GF-D8 (cell line): ENCODE measurements at regions not wholly inside any gene's neighbourhood (a gene's known extent, or its start where the extent isn't known, plus 50 kb on each side); places are given as distances from the start of the nearest gene placed in this dataset.

Experiments
- DNase-seq: peaks from one replicate; lab custom pipeline; 2025; lab: John Stamatoyannopoulos, UW

DNA sequence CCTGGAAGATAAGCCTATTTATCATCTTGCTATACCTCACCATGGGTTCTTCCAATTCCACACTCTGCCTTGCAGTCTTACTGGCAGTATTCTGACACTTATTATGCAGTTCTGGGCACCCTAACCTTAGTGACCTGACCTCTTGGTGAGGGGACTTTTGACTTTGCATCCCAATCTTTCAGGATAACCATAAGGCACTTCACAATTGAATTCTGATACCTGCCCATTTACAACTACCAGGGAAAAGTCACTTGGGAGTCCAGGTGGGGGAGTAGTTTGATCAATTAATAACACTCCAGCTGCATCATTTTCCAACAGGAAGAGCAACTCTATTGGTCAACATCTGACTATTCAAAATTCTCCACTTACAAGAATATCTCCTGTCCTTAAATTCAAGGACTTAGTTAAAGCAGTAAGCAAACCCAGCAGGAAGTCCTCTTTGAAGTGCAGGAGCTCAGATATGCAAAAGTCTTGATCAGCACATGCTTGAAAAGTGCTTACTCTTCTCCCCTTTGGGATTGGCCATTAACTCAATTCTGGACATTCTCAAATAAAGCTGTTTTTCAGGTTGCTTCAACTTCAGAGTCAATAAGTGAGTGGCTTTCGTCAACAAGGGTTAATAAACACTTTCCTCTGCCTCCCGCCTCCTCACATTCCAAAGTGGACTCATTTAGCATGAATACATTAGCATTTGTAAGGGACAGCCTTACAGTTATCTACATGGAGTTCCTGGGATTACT is 177.4 kb upstream of the NRIP1 start:
- DNase-seq = no peak

DNA sequence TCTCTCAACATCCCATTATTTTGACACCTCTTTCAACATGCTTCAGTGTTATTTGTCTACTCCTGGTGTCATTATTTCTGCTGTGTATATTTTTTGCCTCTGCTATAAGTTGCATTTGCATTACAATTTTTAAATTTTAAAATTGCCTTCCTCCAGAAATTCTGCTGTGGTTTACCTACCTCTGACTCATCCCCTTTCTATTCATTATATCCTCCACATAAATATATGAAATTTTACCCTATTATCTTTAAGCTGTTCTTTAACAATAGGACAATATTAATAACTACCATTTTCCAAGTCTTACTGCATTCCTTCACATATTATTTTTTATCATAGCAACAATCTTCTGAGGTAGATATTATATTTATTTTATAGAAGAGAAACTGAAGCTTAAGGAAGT is 178.1 kb upstream of the NRIP1 start:
- no peak for DNase-seq

DNA sequence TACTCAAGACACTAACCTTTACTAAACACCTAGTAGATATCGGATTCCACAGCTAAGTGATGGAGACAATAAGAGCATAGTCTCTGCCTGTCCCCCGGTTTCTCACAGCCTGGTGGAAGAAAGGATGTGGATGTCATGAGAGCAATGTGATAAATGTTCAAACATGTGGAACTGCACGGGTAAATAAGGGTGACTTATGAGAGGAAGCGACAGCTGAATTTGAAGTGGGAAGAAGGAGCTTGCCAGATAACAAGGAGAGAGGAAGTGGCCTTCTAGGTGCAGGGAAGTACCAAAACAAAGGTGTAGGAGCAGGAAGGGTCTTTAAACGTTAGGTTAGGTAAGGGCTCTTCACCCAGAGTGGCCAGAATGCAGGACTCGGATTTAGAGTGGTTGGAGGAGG is 178.6 kb upstream of the NRIP1 start:
- DNase-seq = no peak

DNA sequence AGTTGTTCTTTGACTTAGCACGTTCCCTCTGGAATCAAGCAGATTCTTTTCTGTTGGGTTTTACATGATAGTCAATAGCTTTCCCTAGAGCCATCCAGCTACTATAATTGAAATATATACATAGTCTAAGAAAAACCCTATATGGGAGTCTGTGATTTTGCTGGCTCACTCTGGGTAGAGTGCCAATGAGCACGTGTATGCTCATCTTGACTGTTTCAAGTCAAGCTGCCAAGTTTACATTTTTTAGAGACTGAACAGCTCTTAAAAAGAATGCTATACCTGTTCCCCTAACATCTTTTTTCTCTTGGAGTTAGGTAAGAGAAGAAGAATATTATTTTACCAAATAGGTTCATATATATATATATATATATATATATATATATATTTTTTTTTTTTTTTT is 182.8 kb upstream of the NRIP1 start:
- no peak for DNase-seq

DNA sequence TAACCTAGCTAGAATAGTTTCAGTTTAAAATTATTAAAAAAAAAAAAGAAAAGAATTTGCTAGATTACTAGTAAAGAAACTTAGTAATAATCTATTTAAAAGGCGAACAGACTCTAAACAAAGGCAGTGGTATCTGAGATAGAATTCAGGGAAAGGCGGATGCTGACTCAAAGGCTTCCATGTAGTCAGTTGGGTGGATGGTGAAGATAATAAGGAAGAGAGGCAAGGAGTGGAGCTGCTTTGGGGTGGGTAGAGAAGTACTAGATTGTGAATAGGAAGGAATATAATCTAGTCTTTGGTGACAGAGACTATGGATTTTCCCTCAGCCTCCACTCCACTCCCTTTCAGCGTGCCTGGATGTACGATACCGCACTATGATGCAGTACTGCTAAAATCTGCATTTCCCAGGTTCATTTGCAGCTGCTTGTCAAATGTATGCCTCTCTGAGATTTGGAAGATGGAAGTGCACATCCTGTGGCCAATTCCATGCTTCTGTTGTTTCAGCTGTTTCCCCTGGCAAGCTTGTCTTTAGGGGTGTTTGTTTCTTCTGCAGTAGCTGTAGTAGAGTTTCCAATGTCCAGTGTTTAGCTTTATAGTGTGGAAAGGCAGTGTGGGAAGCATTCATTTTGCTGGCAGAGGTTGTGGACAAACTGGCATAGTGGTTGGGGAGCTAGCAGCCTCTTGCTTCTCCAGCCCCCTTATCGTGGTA is 184.6 kb upstream of the NRIP1 start:
- DNase-seq = no peak

DNA sequence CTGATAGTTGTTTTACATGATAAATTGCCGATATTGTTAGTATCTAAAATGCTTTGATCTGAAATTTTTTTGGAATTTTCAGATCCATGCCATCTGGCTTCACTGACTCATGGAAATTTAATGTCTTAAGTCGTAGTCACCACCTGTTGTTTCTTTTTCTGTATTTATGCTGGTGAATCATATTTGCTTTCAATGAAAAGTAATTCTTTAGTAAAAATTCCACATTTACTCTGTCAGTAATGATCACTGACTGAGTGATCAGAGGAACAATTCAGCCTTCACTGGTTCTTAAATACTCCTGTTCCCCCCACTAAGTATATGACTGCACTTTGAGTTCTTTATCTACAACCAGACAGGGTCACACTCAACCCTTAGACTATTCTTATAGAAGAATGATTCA is 185.6 kb upstream of the NRIP1 start:
- no peak for DNase-seq

DNA sequence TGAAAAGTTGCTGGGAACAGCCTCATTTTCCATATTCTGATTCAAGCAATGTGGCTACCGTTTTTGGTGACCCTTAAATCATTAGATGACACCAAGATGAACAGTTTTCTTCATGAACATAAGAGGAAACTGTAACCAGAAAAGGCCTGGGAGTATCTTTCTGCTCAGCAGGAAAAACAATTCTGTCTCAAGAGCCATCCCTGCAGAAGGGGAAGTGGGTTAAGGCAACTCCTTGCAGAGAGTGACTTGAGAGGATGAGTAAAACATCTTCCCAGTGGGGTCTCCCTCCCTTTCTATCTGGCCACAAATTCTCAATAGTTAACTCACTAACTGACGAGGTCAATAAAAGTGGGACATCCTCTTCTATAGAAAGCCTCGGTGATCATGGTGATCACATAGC is 187.6 kb upstream of the NRIP1 start:
- DNase-seq = no peak

DNA sequence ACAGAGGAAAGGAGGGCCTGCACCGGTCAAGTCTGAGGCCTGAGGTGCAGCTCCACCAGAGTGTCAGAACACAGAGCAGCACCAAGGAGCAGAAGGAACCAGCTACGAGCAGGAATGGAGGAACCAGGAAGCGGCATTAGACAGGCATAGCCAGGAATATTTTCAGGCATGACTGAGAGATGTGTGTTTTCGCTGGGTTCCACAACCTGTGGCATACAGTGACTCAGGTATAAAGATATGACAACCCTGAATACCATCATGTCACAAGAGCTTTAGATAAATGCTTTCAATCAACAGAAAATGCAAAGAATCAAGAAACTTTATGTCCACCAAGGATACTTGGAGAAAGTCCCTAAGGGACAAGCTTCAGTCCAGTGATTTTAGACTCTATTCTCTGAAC is 189.3 kb upstream of the NRIP1 start:
- no peak for DNase-seq

DNA sequence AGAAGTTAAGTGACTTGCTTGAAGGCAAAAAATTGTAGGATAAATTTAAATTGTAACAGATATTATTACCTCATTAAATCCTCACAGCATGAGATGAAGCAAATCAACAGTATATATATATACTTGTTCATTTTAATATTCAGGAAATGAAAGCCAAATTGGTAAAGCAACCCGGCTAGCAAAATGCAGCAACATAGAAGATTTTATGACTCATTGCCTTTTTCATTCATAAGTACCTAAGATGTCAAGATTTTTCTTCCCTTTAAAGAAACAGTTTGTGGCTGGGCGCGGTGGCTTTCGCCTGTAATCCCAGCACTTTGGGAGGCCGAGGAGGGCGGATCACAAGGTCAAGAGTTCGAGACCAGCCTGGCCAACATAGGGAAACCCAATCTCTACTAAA is 190.5 kb upstream of the NRIP1 start:
- DNase-seq = no peak

DNA sequence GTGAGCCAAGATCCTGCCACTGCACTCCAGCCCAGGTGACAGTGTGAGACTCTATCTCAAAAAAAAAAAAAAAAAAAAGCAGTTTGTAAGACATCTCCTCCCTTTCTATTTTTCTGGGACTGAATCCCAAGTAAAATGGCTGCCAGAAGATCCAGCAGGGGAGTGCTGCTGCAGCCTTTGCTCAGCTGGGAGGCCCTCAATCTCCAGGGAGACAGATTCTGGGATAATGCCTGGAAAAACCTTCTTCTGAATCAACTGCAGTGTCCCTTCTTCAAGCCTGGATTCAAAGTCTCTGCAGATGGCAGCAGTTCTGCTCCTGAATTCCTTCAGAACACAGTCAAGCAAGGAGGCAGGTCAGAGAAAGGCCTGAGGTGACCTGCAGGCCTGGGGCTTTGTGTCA is 191.0 kb upstream of the NRIP1 start:
- no peak for DNase-seq

DNA sequence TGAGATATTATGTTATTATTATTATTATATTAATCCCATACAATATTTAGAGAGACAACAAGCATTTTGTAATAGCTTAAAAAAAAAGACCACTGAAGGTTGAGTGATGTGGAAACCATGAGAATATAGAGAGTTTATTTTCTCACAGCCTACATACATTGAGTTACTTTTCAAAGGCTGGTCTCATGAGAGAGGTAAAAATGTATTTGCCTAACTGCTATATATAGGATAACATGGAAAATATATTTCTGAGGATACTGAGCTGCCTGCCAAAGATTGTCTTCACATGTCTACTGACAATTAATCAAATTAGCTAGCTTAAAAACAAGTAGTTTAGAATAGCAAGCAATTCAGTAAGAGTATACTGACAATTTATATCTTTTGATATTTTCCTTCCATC is 192.2 kb upstream of the NRIP1 start:
- DNase-seq = no peak

DNA sequence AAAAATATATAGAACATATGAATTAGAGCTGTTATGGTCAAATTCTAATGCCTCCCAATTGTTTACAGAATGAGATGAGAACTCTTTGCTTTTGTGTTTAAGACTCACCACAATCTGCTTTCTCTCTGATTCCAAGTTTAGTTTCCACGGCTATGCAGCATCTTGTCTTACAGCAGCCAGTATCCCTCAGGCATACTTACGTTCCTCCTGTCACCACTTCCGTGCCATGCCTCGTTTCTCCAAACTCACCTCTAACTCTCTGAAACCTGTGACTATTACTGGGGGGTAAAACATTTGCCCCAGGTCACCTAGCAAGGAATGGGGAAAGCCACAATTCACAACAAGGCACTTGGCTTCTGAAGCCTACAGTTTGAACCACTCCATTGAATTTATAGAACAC is 192.8 kb upstream of the NRIP1 start:
- DNase-seq = no peak

DNA sequence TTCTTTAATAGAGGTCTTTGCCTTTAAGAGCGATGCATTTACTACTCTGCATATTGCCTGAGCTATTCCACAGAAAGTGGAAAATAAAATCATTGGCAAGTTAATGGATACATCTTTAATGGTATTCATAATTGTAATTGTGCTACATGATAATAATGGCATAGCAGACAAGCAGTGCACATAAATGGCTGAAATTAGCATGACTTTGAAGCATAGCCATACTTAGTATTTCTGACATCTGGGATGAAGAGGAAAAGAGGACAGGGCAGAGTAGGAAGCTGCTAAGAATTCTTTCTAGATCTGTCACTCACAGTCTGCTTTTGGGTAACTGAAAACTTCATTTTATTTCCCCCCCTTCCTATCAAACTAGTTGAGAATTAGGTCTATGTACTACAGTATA is 195.0 kb upstream of the NRIP1 start:
- no peak for DNase-seq

DNA sequence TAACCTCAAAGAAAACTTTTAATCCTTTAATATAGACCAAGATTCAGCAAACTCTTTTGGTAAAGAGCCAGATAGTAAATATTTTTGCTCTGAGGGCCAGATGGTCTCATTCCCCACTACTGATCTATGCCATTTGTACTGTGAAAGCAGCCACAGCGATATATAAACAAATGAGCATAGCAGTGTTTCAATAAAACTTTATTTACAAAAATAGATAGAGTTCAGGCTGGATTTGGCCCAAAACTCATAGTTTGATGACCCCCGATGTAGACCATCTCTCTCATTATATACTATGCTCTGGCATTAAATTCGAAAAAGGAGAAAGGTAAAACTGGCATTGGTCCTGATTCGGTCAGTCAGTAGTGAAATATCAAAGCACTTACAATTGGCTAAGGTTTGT is 195.8 kb upstream of the NRIP1 start:
- DNase-seq = no peak

DNA sequence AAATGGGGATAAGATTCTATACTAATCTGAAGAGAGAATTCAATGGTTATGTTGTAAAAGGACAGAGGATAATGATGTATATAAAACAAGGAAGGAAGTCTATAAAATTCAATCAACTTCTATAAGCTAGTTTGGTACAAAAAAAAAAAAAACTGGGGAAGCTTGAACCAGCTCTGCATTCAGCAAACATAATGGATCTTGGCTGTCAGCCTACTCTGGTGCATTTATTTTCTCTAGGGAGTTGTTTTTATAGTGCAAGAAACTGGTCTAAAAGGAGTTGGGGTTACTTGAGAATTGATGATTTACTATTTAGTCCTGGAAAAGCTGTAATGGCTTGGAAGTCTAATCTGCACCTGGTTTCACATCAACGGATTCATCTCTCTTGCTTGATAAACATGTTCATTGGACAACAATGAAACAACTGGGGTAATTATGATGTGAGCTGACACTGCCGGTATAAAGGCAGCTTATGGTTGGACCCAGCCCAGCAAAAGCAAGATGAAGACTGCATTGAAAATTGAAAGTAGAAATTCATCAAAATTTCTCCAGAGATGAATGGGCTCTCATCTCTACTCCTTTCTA is 199.4 kb upstream of the NRIP1 start:
- DNase-seq = no peak

DNA sequence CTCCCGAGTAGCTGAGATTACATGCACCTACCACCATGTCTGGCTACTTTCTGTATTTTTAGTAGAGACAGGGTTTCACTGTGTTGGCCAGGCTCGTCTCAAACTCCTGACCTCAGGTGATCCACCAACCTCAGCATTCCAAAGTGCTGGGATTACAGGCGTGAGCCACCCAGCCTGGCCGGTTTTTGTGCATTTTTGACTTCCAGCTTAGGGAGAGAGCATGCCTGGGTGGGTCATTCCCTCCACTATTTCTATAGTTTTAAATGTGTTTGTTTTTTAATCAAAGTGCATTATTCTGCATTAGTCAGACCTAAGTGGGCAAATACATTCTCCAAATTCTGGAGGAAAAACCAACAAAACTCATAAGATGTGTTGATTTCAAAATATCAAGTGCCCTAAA is 207.4 kb upstream of the NRIP1 start:
- no peak for DNase-seq

DNA sequence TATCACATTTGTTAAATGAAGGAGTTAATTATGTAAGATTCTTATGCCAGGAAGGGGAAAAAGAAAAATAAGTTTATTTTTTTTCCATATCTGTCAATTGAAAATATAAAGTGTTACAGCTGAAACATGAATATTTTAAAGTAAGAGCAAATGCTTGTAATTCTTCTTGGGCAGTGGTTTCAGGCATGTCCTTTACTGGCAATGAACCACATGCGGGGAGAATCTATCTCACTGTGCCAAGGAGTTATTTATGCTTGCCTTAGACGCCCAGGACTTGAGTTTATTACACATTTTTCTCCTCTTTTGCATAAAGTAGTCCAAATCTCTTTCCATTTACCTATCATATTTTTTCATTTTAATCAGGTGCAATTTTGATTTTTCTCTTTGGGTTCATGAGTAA is 207.8 kb upstream of the NRIP1 start:
- DNase-seq = no peak

DNA sequence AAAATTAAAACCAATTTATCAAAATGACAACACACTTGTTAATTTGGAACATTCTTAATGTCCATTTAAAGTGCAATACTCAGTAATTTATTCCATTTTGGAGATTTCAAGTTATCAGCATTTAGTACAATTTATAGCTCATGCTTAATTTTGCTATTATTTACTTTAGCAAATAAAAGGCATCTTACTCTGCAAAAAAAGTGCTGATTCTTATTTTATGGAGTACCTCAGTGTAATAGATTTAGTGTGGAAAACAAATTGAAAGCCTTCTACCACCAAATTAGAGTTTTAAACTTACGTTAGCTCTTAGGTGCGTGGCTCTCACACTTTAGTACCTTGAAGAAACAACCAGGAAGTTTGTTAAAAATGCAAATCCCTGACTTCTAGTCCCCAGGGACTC is 208.4 kb upstream of the NRIP1 start:
- no peak for DNase-seq

DNA sequence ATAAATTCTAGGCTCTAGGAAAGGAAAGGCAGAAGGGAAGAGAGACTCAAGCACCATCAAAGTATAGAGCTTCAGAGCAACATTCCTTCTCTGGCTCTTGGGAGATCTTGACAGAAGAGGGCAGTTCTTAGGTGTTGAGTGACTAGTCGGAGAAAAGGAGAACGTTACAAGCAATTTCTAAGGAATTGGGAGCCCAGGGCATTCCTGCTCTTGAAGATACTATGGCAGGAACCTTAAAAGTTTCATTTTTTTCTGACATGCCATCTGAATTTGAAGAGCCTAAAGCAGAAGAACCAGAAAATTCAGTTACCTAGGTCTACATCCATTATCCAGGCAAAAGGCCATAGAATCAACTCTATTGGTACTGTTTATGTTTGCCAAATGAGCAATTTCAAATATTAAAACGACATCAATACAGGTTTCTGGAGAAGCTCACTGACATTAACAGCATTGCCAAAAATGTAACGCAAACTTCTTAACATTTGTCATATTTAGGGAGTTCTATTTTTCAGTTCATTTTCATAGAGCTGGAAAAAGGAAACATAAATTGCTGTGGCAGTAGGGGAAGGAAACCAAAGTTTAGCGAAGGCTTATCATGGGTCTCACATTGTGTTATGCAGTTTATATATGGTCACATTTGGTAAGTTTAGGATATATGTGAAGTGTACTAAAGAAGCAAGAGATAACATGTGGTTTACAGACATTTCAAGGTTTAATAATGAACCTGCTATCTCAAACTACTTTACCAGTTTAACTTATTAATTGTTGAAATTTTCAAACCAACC is 210.1 kb upstream of the NRIP1 start:
- no peak for DNase-seq

DNA sequence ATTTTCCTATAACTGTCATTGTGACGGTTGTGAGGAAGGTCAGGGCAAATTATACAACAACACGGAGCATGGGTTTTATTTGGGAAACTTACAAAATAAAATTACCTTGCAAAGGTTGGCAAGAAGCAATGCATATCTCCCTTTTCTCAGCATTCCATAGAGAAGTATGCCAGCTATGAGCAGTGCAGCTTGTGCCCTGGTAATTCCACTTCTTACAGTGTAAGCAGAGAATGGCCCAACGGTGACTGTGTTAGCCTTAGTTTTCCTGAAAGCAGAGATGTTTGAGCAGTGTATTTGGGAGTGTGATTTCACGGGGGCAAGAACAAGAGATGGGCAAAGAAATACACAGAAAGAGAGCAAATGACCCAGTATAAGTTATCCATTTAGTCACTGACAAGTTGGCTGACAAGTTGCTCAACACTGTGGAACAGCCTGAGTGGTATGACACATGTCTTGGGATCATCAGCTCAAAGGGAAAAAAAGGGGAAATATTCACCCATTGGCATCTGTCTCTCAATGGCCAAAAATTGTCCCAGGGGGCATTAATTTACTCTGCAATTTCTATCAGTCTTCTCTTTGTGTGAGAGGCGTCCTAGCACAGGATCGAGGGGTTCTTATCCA is 210.9 kb upstream of the NRIP1 start:
- no peak for DNase-seq

DNA sequence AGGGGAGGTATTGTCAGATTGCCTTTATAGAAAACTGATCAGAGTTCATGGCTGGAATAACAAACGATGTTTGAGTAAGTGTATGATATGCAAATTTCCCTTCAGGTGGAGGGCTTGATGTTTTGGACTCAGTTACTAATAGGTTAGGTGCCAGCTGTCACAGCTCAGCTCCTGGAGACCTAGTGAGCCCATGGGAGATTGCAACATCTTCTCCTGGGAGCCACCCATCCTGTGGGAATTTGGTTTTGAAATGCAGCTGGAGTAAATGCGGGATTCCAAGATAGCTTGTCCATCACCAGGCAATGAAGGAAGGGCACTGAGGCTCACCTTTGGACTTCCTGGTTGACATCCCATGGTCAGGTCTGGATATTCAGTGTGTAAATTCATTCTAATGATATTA is 211.4 kb upstream of the NRIP1 start:
- DNase-seq = no peak

DNA sequence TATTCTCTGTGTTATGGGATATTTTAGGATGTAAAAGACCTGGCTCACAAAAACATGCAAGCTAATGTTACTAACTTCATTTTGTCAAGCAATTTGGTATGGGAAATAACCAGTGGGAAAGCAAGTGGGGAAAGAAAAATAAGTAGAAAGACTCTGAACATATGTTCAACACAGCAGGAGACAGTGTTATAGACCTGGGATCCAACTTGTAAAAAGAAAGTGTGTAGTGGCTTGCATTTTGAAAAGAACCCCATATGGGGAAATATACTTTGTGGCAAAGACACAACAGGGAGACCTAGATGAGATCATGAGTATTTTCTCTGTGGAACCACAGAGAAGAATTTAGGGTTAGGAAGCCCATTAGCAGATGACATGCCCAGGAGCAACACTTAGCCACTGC is 212.7 kb upstream of the NRIP1 start:
- no peak for DNase-seq
